ENCODE measurements at regions not wholly inside any gene's neighbourhood (a gene's known extent, or its start where the extent isn't known, plus 50 kb on each side); places are given as distances from the start of the nearest gene placed in this dataset.

DNA sequence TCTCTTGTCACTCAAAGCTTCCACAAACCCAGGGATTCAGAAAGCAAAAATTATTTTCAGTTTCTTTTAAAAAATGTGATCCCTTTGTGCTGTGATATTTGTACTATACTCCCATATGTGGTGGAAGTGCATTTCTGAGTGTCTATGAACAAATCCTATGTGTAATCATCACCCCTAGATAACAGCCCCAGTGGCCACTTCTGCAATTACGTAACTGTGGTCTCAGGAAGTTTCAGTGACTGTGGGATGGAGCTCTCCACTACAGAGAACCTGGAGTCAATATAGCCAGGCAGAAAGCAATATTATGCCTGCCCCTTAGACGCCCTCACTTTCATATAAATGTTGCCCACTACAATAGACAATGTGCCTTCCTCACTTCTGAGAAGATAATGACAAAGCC is 1101.7 kb upstream of the GHITM start:
- no peak for DNase-seq (ENCODE audit: low read depth in 3 of 3)

DNA sequence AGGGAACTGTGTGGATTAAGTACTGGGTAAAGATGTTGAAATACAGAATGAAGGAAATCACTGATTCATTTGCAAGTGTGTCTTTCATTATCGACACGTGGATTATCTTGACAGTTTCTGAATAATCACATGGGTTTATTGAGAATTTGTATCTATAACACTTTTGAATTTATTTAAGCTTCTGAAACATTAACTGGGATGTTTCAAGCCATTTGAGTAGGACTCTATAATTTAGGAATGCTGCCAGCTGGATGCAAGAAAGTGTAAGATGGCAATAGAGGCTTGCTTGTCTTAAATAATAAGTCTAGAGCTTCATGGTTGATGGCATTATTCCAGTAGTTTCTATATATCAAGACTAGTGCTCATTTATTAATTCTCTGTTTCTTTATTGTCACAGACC is 1100.7 kb upstream of the GHITM start:
- DNase-seq (ENCODE audit: low read depth in 3 of 3) = no peak

GRCh38 chr10:83045731-83046130 is 1093.6 kb upstream of the GHITM start:
- no peak for DNase-seq (ENCODE audit: low read depth in 3 of 3)

DNA sequence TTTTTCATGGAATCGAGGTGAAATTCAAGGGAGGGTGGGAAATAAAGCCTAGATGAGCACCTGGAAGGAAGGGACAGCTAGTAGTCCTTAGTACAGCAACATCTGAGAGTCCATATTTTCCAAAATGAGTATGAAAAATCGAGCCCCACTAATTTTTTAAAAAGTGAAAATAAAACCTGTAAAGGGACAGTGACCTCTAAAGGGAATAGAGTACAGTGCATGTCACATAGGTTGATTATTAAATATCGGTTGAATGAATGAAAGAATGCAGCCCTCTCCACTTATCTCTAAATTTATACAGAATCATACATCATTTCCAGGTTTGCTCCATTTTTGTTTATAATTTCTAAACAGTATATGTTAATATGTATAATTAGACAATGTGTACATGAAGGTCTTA is 1088.5 kb upstream of the GHITM start:
- DNase-seq (ENCODE audit: low read depth in 3 of 3) = no peak

DNA sequence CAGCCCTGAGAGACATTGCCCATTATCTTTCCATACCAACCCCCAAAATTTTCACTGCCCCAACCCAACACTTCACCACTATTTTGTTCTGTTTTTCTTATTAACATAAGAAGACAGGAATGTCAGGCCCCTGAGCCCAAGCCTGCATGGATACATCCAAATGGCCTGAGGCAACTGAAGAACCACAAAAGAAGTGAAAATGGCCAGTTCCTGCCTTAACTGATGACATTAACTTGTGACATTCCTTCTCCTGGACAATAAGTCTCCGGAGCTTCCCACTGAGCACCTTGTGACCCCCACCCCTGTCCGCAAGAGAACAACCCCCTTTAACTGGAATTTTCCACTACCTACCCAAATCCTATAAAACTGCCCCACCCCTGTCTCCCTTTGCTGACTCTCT is 1076.4 kb upstream of the GHITM start:
- no peak for DNase-seq (ENCODE audit: low read depth in 3 of 3)

GRCh38 chr10:83073472-83073871 is 1065.8 kb upstream of the GHITM start:
- no peak for DNase-seq (ENCODE audit: low read depth in 3 of 3)

- no peak for DNase-seq (ENCODE audit: low read depth in 3 of 3)
These were observed 1064.1 kb upstream of the GHITM start for GRCh38 chr10:83075016-83075814.

GRCh38 chr10:83075815-83076355 is 1063.4 kb upstream of the GHITM start:
- no peak for DNase-seq (ENCODE audit: low read depth in 3 of 3)

- DNase-seq (ENCODE audit: low read depth in 3 of 3) = no peak
These were observed 1062.9 kb upstream of the GHITM start for GRCh38 chr10:83076443-83076842.

DNA sequence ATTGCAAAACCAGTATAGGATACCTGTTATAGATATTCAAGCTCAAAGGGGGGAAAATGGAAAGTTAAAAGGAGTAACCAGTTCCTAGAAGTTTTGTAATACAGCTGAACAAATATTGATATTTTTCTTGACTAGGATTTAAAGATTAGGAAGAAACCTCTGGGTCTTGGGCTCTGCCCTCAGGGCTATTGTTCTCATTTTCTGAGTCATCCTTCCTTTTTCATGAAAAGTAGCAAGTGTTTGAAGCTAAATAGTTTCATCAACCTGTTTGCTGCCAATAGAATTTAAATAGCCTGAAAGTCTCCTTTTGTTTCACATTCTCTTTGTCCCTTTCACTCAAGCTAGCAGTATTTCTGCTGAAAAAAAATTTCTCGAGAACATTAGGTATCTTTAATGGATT is 1061.1 kb upstream of the GHITM start:
- no peak for DNase-seq (ENCODE audit: low read depth in 3 of 3)

GRCh38 chr10:83078645-83079044 is 1060.7 kb upstream of the GHITM start:
- DNase-seq (ENCODE audit: low read depth in 3 of 3) = no peak

GRCh38 chr10:83083831-83084230 is 1055.5 kb upstream of the GHITM start:
- DNase-seq (ENCODE audit: low read depth in 3 of 3) = no peak

GRCh38 chr10:83089335-83089734 is 1050.0 kb upstream of the GHITM start:
- DNase-seq (ENCODE audit: low read depth in 3 of 3) = no peak

DNA sequence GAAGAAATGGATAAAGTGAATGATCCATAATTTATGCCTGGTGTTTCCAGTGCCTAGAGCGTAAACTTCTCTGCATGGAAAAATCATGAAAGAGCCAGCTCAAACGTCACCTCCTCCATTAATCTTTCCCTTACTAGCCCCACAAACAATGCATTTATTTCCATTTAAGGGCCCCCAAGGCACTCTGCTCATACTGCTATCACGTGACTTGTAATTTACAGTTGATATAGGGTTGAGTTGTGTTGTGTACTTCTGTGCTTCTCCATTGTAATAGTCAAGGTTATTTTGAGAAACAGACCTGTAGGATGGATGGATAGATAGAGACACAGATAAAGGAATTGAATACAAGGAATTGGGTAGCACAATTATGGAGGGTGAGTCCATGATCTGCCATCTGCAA is 1034.7 kb upstream of the GHITM start:
- DNase-seq (ENCODE audit: low read depth in 3 of 3) = no peak

GRCh38 chr10:83108565-83109333 is 1030.6 kb upstream of the GHITM start:
- no peak for DNase-seq (ENCODE audit: low read depth in 3 of 3)

GRCh38 chr10:83119346-83119745 is 1020.0 kb upstream of the GHITM start:
- DNase-seq (ENCODE audit: low read depth in 3 of 3) = no peak

DNA sequence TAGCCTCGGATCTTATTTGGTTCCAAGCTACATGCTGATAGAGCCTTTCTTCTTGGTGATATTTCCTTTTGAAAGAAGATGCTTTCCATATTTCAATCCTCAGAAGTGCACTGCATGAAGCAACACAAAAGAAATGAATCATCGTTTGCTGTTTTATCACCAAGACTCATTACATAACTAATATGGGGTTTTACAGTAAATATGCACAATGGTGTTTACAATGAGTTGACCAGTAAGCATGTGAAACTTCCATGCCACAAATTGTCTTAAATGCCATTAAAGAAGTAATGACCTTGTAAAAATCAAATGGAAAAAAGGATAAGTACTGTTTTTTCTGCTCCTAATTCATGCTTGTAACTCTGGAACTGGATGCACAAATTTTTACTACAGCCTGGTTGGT is 1017.0 kb upstream of the GHITM start:
- DNase-seq (ENCODE audit: low read depth in 3 of 3) = no peak

DNA sequence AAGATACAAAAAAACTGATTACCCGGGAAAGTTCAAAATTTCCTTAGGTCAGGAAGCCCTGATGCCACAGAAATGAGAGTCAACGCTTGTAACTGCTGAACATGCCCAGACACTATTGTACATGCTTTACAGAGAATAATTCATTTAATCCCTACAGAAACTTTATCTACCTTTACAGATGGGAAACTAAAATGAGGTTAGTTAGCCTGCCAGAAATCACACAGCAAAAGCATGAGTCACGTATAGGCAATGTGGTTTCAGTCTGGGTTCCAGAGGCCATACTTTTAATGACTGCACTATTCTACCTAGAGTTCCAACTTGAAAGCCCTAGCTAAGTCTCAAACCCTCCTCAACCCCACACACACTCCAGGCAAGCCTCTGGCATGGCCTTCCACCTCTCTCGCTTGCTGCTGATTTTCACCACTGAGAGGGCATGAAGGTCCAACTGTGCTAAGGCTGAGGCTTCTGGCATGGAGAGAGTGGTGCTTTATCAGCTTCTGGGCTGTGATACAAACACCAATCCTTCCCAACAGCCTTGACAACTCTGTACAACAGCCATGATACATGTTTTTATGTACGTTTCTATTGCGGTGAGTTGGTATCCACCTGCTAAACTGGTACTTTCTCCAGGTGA is 1011.2 kb upstream of the GHITM start:
- no peak for DNase-seq (ENCODE audit: low read depth in 3 of 3)

DNA sequence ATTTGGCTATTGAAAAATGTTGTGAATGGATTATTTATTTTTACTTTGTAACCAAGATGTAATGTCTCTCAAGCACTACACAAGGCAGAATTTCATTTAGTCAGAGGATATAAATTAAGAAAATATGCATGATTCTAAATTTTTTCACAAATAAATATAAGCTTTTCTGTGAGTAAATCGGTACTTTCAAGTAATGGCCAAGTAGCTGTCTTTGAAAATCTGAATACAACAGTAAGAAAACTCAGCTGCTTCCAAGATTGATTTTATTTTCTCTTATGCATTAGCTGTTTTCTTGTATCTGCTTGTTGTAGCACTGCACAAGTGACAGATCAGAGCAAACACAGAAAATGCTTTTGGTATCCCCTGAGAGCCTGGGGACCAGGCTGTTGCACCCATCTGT is 998.5 kb upstream of the GHITM start:
- DNase-seq (ENCODE audit: low read depth in 3 of 3) = no peak

DNA sequence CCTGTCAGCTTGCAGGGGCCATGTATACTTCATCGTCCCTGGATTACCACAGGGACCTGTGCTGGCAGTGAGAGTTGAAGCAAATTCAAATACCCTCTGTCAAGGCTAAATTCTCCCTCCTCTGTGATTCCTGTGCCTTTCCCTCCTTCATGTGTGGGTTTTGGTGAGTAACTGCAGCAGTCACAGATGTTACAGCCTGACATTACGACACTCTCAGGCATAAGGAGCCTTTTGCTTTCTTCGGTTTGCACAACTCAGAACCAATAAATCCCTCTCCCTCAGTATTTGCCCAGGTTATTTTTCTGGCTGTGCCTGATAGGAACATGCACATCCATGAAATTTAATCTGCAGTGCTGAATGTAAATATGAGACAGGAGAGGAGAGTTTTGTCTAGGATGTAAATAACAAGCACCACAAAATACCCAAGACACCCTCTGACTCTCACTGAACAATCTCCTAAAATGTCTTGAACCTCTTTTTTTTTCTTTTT is 997.2 kb upstream of the GHITM start:
- no peak for DNase-seq (ENCODE audit: low read depth in 3 of 3)

DNA sequence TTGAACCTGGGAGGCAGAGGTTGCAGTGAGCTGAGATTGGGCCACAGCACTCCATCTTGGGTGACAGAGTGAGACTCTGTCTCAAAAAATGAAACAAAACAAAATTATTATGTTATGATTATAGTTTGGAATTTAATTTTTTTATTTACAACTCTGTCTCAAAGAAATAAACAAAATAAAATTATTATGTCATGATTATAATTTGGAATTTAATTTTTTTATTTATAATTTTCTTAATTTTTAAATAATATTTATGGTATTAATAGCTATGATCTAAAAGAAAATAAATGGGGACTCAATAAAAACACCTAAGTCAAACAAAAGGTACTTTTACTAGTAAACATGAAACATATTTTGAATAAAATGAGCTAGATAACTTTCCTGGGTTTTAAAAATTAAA is 994.8 kb upstream of the GHITM start:
- DNase-seq (ENCODE audit: low read depth in 3 of 3) = no peak

DNA sequence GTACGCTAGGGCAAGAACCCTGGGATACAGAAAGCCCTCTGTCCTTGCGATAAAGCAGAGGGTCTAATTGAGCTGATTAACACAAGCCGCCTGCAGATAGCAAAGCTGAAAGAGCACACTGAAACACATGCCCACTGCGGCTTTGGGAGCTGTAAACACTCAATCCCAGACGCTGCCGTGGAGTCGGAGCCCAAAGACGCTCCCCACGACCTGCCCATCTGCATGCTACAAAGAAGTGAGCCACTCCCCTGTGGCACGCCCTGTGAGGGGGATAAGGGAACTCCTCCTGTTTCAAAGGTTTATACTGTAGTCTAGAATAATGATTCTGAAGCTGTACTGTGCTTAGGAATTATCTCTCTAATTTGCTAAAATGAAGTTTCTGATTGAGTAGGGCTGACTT is 985.6 kb upstream of the GHITM start:
- DNase-seq (ENCODE audit: low read depth in 3 of 3) = no peak
